Stomach (tissue), 8 donors: ENCODE measurements at regions not wholly inside any gene's neighbourhood (a gene's known extent, or its start where the extent isn't known, plus 50 kb on each side); places are given as distances from the start of the nearest gene placed in this dataset.

Experiments used
- DNase-seq, 2 donors: peaks; one replicate each; pipeline versions ENCODE4 v3.0.0 to v3.0.0-alpha.2; 2013 to 2019
- H3K27ac ChIP-seq, 5 donors: fragments of 200-600 bp in 4 of 5; sonication (generic) in 4 of 5; one replicate each; pipeline ENCODE4 v1.5.1; 2013 to 2019; ENCODE audit warnings: mild to moderate bottlenecking in 1 of 5, moderate library complexity in 1 of 5
- H3K27me3 ChIP-seq, 3 donors: fragments of 200-600 bp; sonication (generic); one replicate each; pipeline ENCODE4 v1.5.1; 2017 to 2019; ENCODE audit warnings: mixed run types in 1 of 3
- H3K36me3 ChIP-seq, 4 donors: fragments of 200-600 bp; sonication (generic); 1 replicate in 3 of 4; 2 replicates in 1 of 4; pipeline ENCODE4 v1.5.1; 2016 to 2019
- H3K4me1 ChIP-seq, 4 donors: fragments of 200-600 bp; sonication (generic); one replicate each; pipeline ENCODE4 v1.5.1; 2016 to 2019
- H3K4me3 ChIP-seq, 4 donors: fragments of 200-600 bp; sonication (generic) in 3 of 4; one replicate each; pipeline ENCODE4 v1.5.1; 2016 to 2019; ENCODE audit warnings: mild to moderate bottlenecking in 1 of 4
- H3K9me3 ChIP-seq, 4 donors: fragments of 200-600 bp; sonication (generic); one replicate each; pipeline ENCODE4 v1.5.1; 2016 to 2019
- CTCF ChIP-seq, 7 experiments: fragments of 450-650 bp in 4 of 7; fragments of 200-600 bp in 3 of 7; sonication (generic) in 3 of 7; IDR thresholded peaks; one replicate each; pipeline ENCODE4 v1.5.1; 2016 to 2019; ENCODE audit warnings: antibody characterized with exemption in 7 of 7, control low read depth in 2 of 7, mild to moderate bottlenecking in 1 of 7
- EP300 ChIP-seq: sonication (generic); formaldehyde crosslinking; IDR thresholded peaks from one replicate; pipeline ENCODE4 v1.6.1; 2017; ENCODE audit warnings: antibody characterized with exemption
- POLR2A ChIP-seq, 4 donors: fragments of 450-650 bp; IDR thresholded peaks; one replicate each; pipeline ENCODE4 v1.6.1; 2016; ENCODE audit warnings: antibody characterized with exemption in 4 of 4, control low read depth in 2 of 4, mild to moderate bottlenecking in 1 of 4, moderate library complexity in 1 of 4
- POLR2AphosphoS5 ChIP-seq, 3 donors: sonication (generic); formaldehyde crosslinking; IDR thresholded peaks; one replicate each; pipeline ENCODE4 v1.6.1; 2016; ENCODE audit warnings: antibody characterized with exemption in 3 of 3
- WGBS, 5 donors: extraction: QIAGEN DNeasy Blood & Tissue Kit in 3 of 5; methylation state at CpG; one replicate each; pipeline versions ENCODE4 v1.1.5 to v1.1.7; 2013 to 2018; 5-methylcytosine and 5-hydroxymethylcytosine counted together
- intact Hi-C: fragments of 100-400 bp; cut with DNase I; formaldehyde crosslinking; loops from one replicate; pipeline ENCODE4 v1.15.1; 2023; ENCODE audit warnings: low total_unique reads
- donor health status: healthy with polysubstance abuse.
- donor health status: Bipolar disorder and iron deficiency.
- donor health status: healthy.

- Histone ChIP-seq H3K9me3 (no peaks in the 10 kb centered on the region), H3K36me3 (no peaks in the 10 kb centered on the region), H3K27ac (peak overlapping the region in 2 of 5 donors; percentile 14 to 55), H3K4me3 (no peak overlapping the region), H3K27me3 (no peaks in the 10 kb centered on the region), H3K4me1 (peaks cover 0 to 9% (median 3%) of the 10 kb centered on the region in 4 donors)
- WGBS, 5 donors, result 70 to 84% (median 78%) methylated on average over 8 of the region's 8 CpGs
- TF ChIP-seq POLR2A (IDR thresholded peaks at IDR 0.05) (no peak), CTCF (IDR thresholded peaks at IDR 0.05) (no peak), EP300 (no peak), POLR2AphosphoS5 (IDR thresholded peaks at IDR 0.05) (no peak)
- intact Hi-C loops, result no loop called here
- DNase-seq, result no peak
These were observed 163.2 kb upstream of the S1PR3 start for GRCh38 chr9:88828018-88828417.

- peak in 1 of 2 donors; percentile 47 for DNase-seq
- TF ChIP-seq EP300 (no peak), CTCF (IDR thresholded peaks at IDR 0.05) (no peak), POLR2AphosphoS5 (IDR thresholded peaks at IDR 0.05) (no peak), POLR2A (IDR thresholded peaks at IDR 0.05) (no peak)
- no peak overlapping the region for H3K4me3 ChIP-seq
- no peaks in the 10 kb centered on the region for H3K36me3 ChIP-seq
- H3K27me3 ChIP-seq, result no peaks in the 10 kb centered on the region
- peaks cover 0 to 9% (median 3%) of the 10 kb centered on the region in 4 donors for H3K4me1 ChIP-seq
- intact Hi-C loops, result no loop called here
- H3K9me3 ChIP-seq, result no peaks in the 10 kb centered on the region
- peak overlapping the region in 1 of 5 donors; percentile 55 for H3K27ac ChIP-seq
- WGBS, 5 donors, result 54 to 65% (median 63%) methylated on average over 4 of the region's 4 CpGs
These were observed 162.7 kb upstream of the S1PR3 start for GRCh38 chr9:88828492-88828974.

DNA sequence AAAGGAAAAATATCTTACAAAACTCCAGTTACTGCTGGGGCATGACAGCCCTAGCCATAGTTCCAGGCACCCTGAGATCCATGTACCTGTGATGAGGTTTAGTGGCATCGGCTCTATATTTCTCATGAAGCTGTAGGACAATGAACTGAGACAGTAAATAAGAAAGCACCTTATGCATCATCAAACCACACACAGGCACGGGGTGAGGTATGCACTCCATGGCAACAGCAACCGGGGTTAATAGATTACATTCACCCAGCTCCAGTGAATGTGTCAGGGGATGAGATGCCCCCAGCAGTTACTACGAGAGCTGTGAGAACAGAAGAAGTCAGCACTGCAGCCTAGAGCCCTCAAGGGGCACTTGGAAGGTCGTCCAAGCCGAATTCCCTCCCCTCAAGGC, 162.0 kb upstream of the S1PR3 start:
- DNase-seq, result no peak
- H3K27ac ChIP-seq, result no peak overlapping the region
- TF ChIP-seq POLR2AphosphoS5 (IDR thresholded peaks at IDR 0.05), result no peak
- no peak for TF ChIP-seq CTCF (IDR thresholded peaks at IDR 0.05)
- TF ChIP-seq POLR2A (IDR thresholded peaks at IDR 0.05), result no peak
- no peak for TF ChIP-seq EP300
- H3K36me3 ChIP-seq, result no peaks in the 10 kb centered on the region
- no peak overlapping the region for H3K4me3 ChIP-seq
- intact Hi-C loops, result no loop called here
- 67 to 77% (median 74%) methylated on average over 6 of the region's 6 CpGs for WGBS, 5 donors
- H3K9me3 ChIP-seq, result no peaks in the 10 kb centered on the region
- no peaks in the 10 kb centered on the region for H3K27me3 ChIP-seq
- H3K4me1 ChIP-seq, result peaks cover 0 to 9% (median 3%) of the 10 kb centered on the region in 4 donors

GRCh38 chr9:88831713-88832407, 159.4 kb upstream of the S1PR3 start:
- TF ChIP-seq POLR2A (IDR thresholded peaks at IDR 0.05), result no peak
- no peak for TF ChIP-seq POLR2AphosphoS5 (IDR thresholded peaks at IDR 0.05)
- no peak for TF ChIP-seq CTCF (IDR thresholded peaks at IDR 0.05)
- no peak for TF ChIP-seq EP300
- Histone ChIP-seq H3K36me3 (no peaks in the 10 kb centered on the region), H3K9me3 (no peaks in the 10 kb centered on the region), H3K27ac (no peak overlapping the region), H3K27me3 (no peaks in the 10 kb centered on the region), H3K4me1 (peaks cover 0 to 21% (median 6%) of the 10 kb centered on the region in 4 donors), H3K4me3 (no peak overlapping the region)
- intact Hi-C loops, result no loop called here
- DNase-seq, result no peak
- 69 to 81% (median 72%) methylated on average over 6 of the region's 6 CpGs for WGBS, 5 donors
